H54 (cell line): ENCODE measurements at regions not wholly inside any gene's neighbourhood (a gene's known extent, or its start where the extent isn't known, plus 50 kb on each side); places are given as distances from the start of the nearest gene placed in this dataset.
"Not testable (repeated sequence)": the region's sequence is repeated elsewhere in the genome, so short reads cannot be mapped to it uniquely, and the experiment has no call there.

ENCODE experiments used
- DNase-seq: peaks from one replicate; pipeline ENCODE4 v3.0.0; 2011; ENCODE audit warnings: low spot score, mixed read lengths; ENCODE audit not compliant: insufficient read length
- FAIRE-seq: peaks from 3 replicates; lab custom pipeline; 2011; peaks lifted over from hg19 to GRCh38; lab: Jason Lieb, UNC

- DNase-seq, FAIRE-seq: not testable (repeated sequence)
Observed at GRCh38 chr10:47647523-47648101, 115.8 kb downstream of the SYT15B start.

GRCh38 chr10:47646686-47647273 lies 116.6 kb downstream of the SYT15B start:
- not testable (repeated sequence) for DNase-seq, FAIRE-seq

- not testable (repeated sequence) for DNase-seq, FAIRE-seq
Observed at GRCh38 chr10:47626975-47627374, 103.5 kb upstream of the AGAP9 start.

GRCh38 chr10:47622719-47623118 lies 99.3 kb upstream of the AGAP9 start:
- FAIRE-seq, DNase-seq: not testable (repeated sequence)

- not testable (repeated sequence) for FAIRE-seq, DNase-seq
Observed at GRCh38 chr10:47619300-47620012, 96.0 kb upstream of the AGAP9 start.

GRCh38 chr10:47609311-47609710 lies 85.9 kb upstream of the AGAP9 start:
- FAIRE-seq, DNase-seq: not testable (repeated sequence)

GRCh38 chr10:47605791-47606773 lies 82.6 kb upstream of the AGAP9 start:
- not testable (repeated sequence) for FAIRE-seq, DNase-seq

GRCh38 chr10:47600604-47601003 lies 77.2 kb upstream of the AGAP9 start:
- not testable (repeated sequence) for FAIRE-seq, DNase-seq

GRCh38 chr10:47600127-47600526 lies 76.7 kb upstream of the AGAP9 start:
- DNase-seq: not testable (repeated sequence)

GRCh38 chr10:47599657-47600056 lies 76.2 kb upstream of the AGAP9 start:
- not testable (repeated sequence) for FAIRE-seq, DNase-seq

More at GRCh38 chr10:47600127-47600526, 76.7 kb upstream of the AGAP9 start:
- not testable (repeated sequence) for FAIRE-seq

- not testable (repeated sequence) for FAIRE-seq
Observed at GRCh38 chr10:47593805-47594204, 70.4 kb upstream of the AGAP9 start.

GRCh38 chr10:47593129-47593528 lies 69.7 kb upstream of the AGAP9 start:
- not testable (repeated sequence) for DNase-seq, FAIRE-seq

More at GRCh38 chr10:47593805-47594204, 70.4 kb upstream of the AGAP9 start:
- DNase-seq: not testable (repeated sequence)

GRCh38 chr10:47590956-47591355 lies 67.5 kb upstream of the AGAP9 start:
- not testable (repeated sequence) for DNase-seq, FAIRE-seq

GRCh38 chr10:47590534-47590933 lies 67.1 kb upstream of the AGAP9 start:
- DNase-seq, FAIRE-seq: not testable (repeated sequence)

GRCh38 chr10:47582051-47582450 lies 58.6 kb upstream of the AGAP9 start:
- FAIRE-seq, DNase-seq: not testable (repeated sequence)

- not testable (repeated sequence) for FAIRE-seq
Observed at GRCh38 chr10:47580063-47580462, 56.6 kb upstream of the AGAP9 start.

GRCh38 chr10:47578547-47578946 lies 55.1 kb upstream of the AGAP9 start:
- FAIRE-seq, DNase-seq: not testable (repeated sequence)

More at GRCh38 chr10:47580063-47580462, 56.6 kb upstream of the AGAP9 start:
- DNase-seq: not testable (repeated sequence)
